ENCODE measurements at regions not wholly inside any gene's neighbourhood (a gene's known extent, or its start where the extent isn't known, plus 50 kb on each side); places are given as distances from the start of the nearest gene placed in this dataset.

- TF ChIP-seq, protein P1, sequence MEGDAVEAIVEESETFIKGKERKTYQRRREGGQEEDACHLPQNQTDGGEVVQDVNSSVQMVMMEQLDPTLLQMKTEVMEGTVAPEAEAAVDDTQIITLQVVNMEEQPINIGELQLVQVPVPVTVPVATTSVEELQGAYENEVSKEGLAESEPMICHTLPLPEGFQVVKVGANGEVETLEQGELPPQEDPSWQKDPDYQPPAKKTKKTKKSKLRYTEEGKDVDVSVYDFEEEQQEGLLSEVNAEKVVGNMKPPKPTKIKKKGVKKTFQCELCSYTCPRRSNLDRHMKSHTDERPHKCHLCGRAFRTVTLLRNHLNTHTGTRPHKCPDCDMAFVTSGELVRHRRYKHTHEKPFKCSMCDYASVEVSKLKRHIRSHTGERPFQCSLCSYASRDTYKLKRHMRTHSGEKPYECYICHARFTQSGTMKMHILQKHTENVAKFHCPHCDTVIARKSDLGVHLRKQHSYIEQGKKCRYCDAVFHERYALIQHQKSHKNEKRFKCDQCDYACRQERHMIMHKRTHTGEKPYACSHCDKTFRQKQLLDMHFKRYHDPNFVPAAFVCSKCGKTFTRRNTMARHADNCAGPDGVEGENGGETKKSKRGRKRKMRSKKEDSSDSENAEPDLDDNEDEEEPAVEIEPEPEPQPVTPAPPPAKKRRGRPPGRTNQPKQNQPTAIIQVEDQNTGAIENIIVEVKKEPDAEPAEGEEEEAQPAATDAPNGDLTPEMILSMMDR (IDR thresholded peaks at IDR 0.05; ENCODE audit: low read depth, low read length): no peak
- no peak for TF ChIP-seq EZH2phosphoT487 (IDR thresholded peaks at IDR 0.05; ENCODE audit: low read depth)
These were observed 51.0 kb upstream of the POU2F1 start for GRCh38 chr1:167169642-167170041.

All from OCI-LY3 (cell line).